ENCODE measurements at regions not wholly inside any gene's neighbourhood (a gene's known extent, or its start where the extent isn't known, plus 50 kb on each side); places are given as distances from the start of the nearest gene placed in this dataset.
"Not testable (repeated sequence)": the region's sequence is repeated elsewhere in the genome, so short reads cannot be mapped to it uniquely, and the experiment has no call there.

GRCh38 chr13:58660826-58661225 is 1029.3 kb downstream of the PCDH17 start:
- no peak for DNase-seq

- no peak for DNase-seq
These were observed 1034.8 kb downstream of the PCDH17 start for GRCh38 chr13:58666331-58666730.

- no peak for DNase-seq
These were observed 1035.6 kb downstream of the PCDH17 start for GRCh38 chr13:58667096-58667495.

GRCh38 chr13:58680115-58680514 is 1048.6 kb downstream of the PCDH17 start:
- no peak for DNase-seq

- DNase-seq = no peak
These were observed 1051.1 kb downstream of the PCDH17 start for GRCh38 chr13:58682616-58683015.

- DNase-seq = no peak
These were observed 1055.6 kb downstream of the PCDH17 start for GRCh38 chr13:58687148-58687547.

- no peak for DNase-seq
These were observed 1067.0 kb downstream of the PCDH17 start for GRCh38 chr13:58698531-58698930.

- no peak for DNase-seq
These were observed 1073.4 kb downstream of the PCDH17 start for GRCh38 chr13:58704953-58705352.

- no peak for DNase-seq
These were observed 1074.9 kb downstream of the PCDH17 start for GRCh38 chr13:58706421-58706820.

- DNase-seq = no peak
These were observed 1080.6 kb downstream of the PCDH17 start for GRCh38 chr13:58712191-58712590.

- not testable (repeated sequence) for DNase-seq
These were observed 1082.5 kb downstream of the PCDH17 start for GRCh38 chr13:58714016-58714415.

- DNase-seq = no peak
These were observed 1089.7 kb downstream of the PCDH17 start for GRCh38 chr13:58721273-58721672.

GRCh38 chr13:58728126-58728525 is 1096.6 kb downstream of the PCDH17 start:
- no peak for DNase-seq

- DNase-seq = no peak
These were observed 1097.8 kb downstream of the PCDH17 start for GRCh38 chr13:58729361-58729760.

- no peak for DNase-seq
These were observed 1113.1 kb downstream of the PCDH17 start for GRCh38 chr13:58744686-58745085.

- no peak for DNase-seq
These were observed 1136.0 kb downstream of the PCDH17 start for GRCh38 chr13:58767566-58767965.

GRCh38 chr13:58773280-58773859 is 1141.8 kb downstream of the PCDH17 start:
- DNase-seq = no peak

- DNase-seq = no peak
These were observed 1151.2 kb downstream of the PCDH17 start for GRCh38 chr13:58782736-58783135.

- DNase-seq = no peak
These were observed 1161.3 kb downstream of the PCDH17 start for GRCh38 chr13:58792854-58793253.

GRCh38 chr13:58795715-58796114 is 1164.2 kb downstream of the PCDH17 start:
- DNase-seq = no peak

GRCh38 chr13:58804832-58805231 is 1173.3 kb downstream of the PCDH17 start:
- DNase-seq = no peak

GRCh38 chr13:58806401-58806800 is 1174.9 kb downstream of the PCDH17 start:
- no peak for DNase-seq

- no peak for DNase-seq
These were observed 1192.2 kb downstream of the PCDH17 start for GRCh38 chr13:58823701-58824100.

GRCh38 chr13:58827904-58828303 is 1196.4 kb downstream of the PCDH17 start:
- DNase-seq = no peak

GRCh38 chr13:58830841-58831240 is 1199.3 kb downstream of the PCDH17 start:
- DNase-seq = no peak

- no peak for DNase-seq
These were observed 1207.1 kb downstream of the PCDH17 start for GRCh38 chr13:58838615-58839014.
